ENCODE measurements at regions not wholly inside any gene's neighbourhood (a gene's known extent, or its start where the extent isn't known, plus 50 kb on each side); places are given as distances from the start of the nearest gene placed in this dataset.

GRCh38 chr14:100386121-100386520 lies 63.0 kb downstream of the SLC25A47 start:
- peaks cover 17% of the 10 kb centered on the region for H3K36me3 ChIP-seq
- H3K4me3 ChIP-seq, result no peak overlapping the region
- WGBS, result 68% methylated on average over 2 of the region's 2 CpGs
- no peaks in the 10 kb centered on the region for H3K9me3 ChIP-seq
- H3K27me3 ChIP-seq, result no peaks in the 10 kb centered on the region
- no peak for TF ChIP-seq EP300 (IDR thresholded peaks at IDR 0.05)
- TF ChIP-seq CTCF (IDR thresholded peaks at IDR 0.05), result no peak
- TF ChIP-seq POLR2AphosphoS5 (IDR thresholded peaks at IDR 0.05), result no peak
- no peak for TF ChIP-seq POLR2A (IDR thresholded peaks at IDR 0.05)
- H3K27ac ChIP-seq, result no peak overlapping the region
- H3K4me1 ChIP-seq, result peaks cover 12% of the 10 kb centered on the region
- DNase-seq (ENCODE audit: low spot score in 2 of 2), result no peak

- no peak for DNase-seq (ENCODE audit: low spot score in 2 of 2)
- peaks cover 12% of the 10 kb centered on the region for H3K4me1 ChIP-seq
- no peak overlapping the region for H3K4me3 ChIP-seq
- no peaks in the 10 kb centered on the region for H3K27me3 ChIP-seq
- H3K9me3 ChIP-seq, result no peaks in the 10 kb centered on the region
- 97% methylated on average over 2 of the region's 2 CpGs for WGBS
- H3K36me3 ChIP-seq, result peaks cover 10% of the 10 kb centered on the region
- no peak overlapping the region for H3K27ac ChIP-seq
- TF ChIP-seq POLR2A (IDR thresholded peaks at IDR 0.05) (no peak), CTCF (IDR thresholded peaks at IDR 0.05) (no peak), POLR2AphosphoS5 (IDR thresholded peaks at IDR 0.05) (no peak), EP300 (IDR thresholded peaks at IDR 0.05) (no peak)
Observed at GRCh38 chr14:100386846-100387245, 63.7 kb downstream of the SLC25A47 start.

- Histone ChIP-seq H3K36me3 (peaks cover 4% of the 10 kb centered on the region), H3K27me3 (no peaks in the 10 kb centered on the region), H3K9me3 (no peaks in the 10 kb centered on the region), H3K27ac (no peak overlapping the region), H3K4me3 (no peak overlapping the region), H3K4me1 (peaks cover 12% of the 10 kb centered on the region)
- 97% methylated on average over 6 of the region's 6 CpGs for WGBS
- TF ChIP-seq POLR2A (IDR thresholded peaks at IDR 0.05), result no peak
- TF ChIP-seq POLR2AphosphoS5 (IDR thresholded peaks at IDR 0.05), result no peak
- no peak for TF ChIP-seq EP300 (IDR thresholded peaks at IDR 0.05)
- no peak for TF ChIP-seq CTCF (IDR thresholded peaks at IDR 0.05)
- no peak for DNase-seq (ENCODE audit: low spot score in 2 of 2)
Observed at GRCh38 chr14:100387450-100387849, 64.3 kb downstream of the SLC25A47 start.

GRCh38 chr14:100388103-100389054 lies 65.2 kb downstream of the SLC25A47 start:
- peaks cover 12% of the 10 kb centered on the region for H3K4me1 ChIP-seq
- no peak for DNase-seq (ENCODE audit: low spot score in 2 of 2)
- 72% methylated on average over 18 of the region's 18 CpGs for WGBS
- peaks cover 3% of the 10 kb centered on the region for H3K36me3 ChIP-seq
- TF ChIP-seq EP300 (IDR thresholded peaks at IDR 0.05), result no peak
- no peak for TF ChIP-seq POLR2AphosphoS5 (IDR thresholded peaks at IDR 0.05)
- TF ChIP-seq POLR2A (IDR thresholded peaks at IDR 0.05), result no peak
- TF ChIP-seq CTCF (IDR thresholded peaks at IDR 0.05), result no peak
- H3K27ac ChIP-seq, result no peak overlapping the region
- no peaks in the 10 kb centered on the region for H3K9me3 ChIP-seq
- H3K27me3 ChIP-seq, result no peaks in the 10 kb centered on the region
- H3K4me3 ChIP-seq, result no peak overlapping the region

- Histone ChIP-seq H3K4me1 (peaks cover 3% of the 10 kb centered on the region), H3K27ac (no peak overlapping the region), H3K9me3 (no peaks in the 10 kb centered on the region), H3K4me3 (no peak overlapping the region), H3K36me3 (peaks cover 3% of the 10 kb centered on the region), H3K27me3 (no peaks in the 10 kb centered on the region)
- 69% methylated on average over 11 of the region's 12 CpGs for WGBS
- no peak for TF ChIP-seq POLR2AphosphoS5 (IDR thresholded peaks at IDR 0.05)
- TF ChIP-seq EP300 (IDR thresholded peaks at IDR 0.05), result no peak
- TF ChIP-seq POLR2A (IDR thresholded peaks at IDR 0.05), result no peak
- no peak for DNase-seq (ENCODE audit: low spot score in 2 of 2)
Observed at GRCh38 chr14:100389497-100390104, 66.5 kb downstream of the SLC25A47 start.
